ENCODE measurements at regions not wholly inside any gene's neighbourhood (a gene's known extent, or its start where the extent isn't known, plus 50 kb on each side); places are given as distances from the start of the nearest gene placed in this dataset.

- Histone ChIP-seq H3K9me3 (peaks cover 10% of the 10 kb centered on the region), H3K36me3 (no peaks in the 10 kb centered on the region), H3K27me3 (peaks cover 5% of the 10 kb centered on the region), H3K4me3 (no peak overlapping the region), H3K27ac (no peak overlapping the region), H3K4me1 (no peaks in the 10 kb centered on the region)
- TF ChIP-seq POLR2A (IDR thresholded peaks at IDR 0.05) (no peak), CTCF (IDR thresholded peaks at IDR 0.05) (no peak), POLR2AphosphoS5 (IDR thresholded peaks at IDR 0.05) (no peak), EP300 (IDR thresholded peaks at IDR 0.05) (no peak)
- DNase-seq (ENCODE audit: low spot score in 2 of 2), result no peak
- 70% methylated on average over 1 of the region's 3 CpGs for WGBS
Measured at GRCh38 chr11:116452461-116452860, 320.3 kb downstream of the BUD13 start.

- no peak for TF ChIP-seq POLR2A (IDR thresholded peaks at IDR 0.05)
- TF ChIP-seq POLR2AphosphoS5 (IDR thresholded peaks at IDR 0.05), result no peak
- TF ChIP-seq CTCF (IDR thresholded peaks at IDR 0.05), result no peak
- no peak for TF ChIP-seq EP300 (IDR thresholded peaks at IDR 0.05)
- Histone ChIP-seq H3K27me3 (no peaks in the 10 kb centered on the region), H3K9me3 (peaks cover 10% of the 10 kb centered on the region), H3K27ac (no peak overlapping the region), H3K4me3 (no peak overlapping the region), H3K4me1 (peaks cover 3% of the 10 kb centered on the region), H3K36me3 (no peaks in the 10 kb centered on the region)
- no peak for DNase-seq (ENCODE audit: low spot score in 2 of 2)
- 90% methylated on average over 1 of the region's 1 CpG for WGBS
Measured at GRCh38 chr11:116449522-116449921, 323.3 kb downstream of the BUD13 start.

GRCh38 chr11:116446048-116446941 lies 326.5 kb downstream of the BUD13 start:
- 50% methylated on average over 5 of the region's 5 CpGs for WGBS
- no peak for TF ChIP-seq CTCF (IDR thresholded peaks at IDR 0.05)
- TF ChIP-seq EP300 (IDR thresholded peaks at IDR 0.05), result no peak
- TF ChIP-seq POLR2A (IDR thresholded peaks at IDR 0.05), result no peak
- TF ChIP-seq POLR2AphosphoS5 (IDR thresholded peaks at IDR 0.05), result no peak

GRCh38 chr11:116445108-116446047 lies 327.4 kb downstream of the BUD13 start:
- peaks cover 10% of the 10 kb centered on the region for H3K9me3 ChIP-seq
- TF ChIP-seq CTCF (IDR thresholded peaks at IDR 0.05) (no peak), POLR2A (IDR thresholded peaks at IDR 0.05) (no peak), EP300 (IDR thresholded peaks at IDR 0.05) (no peak), POLR2AphosphoS5 (IDR thresholded peaks at IDR 0.05) (no peak)
- no peak for DNase-seq (ENCODE audit: low spot score in 2 of 2)
- H3K27me3 ChIP-seq, result no peaks in the 10 kb centered on the region
- no peak overlapping the region for H3K4me3 ChIP-seq
- peaks cover 3% of the 10 kb centered on the region for H3K4me1 ChIP-seq
- no peak overlapping the region for H3K27ac ChIP-seq
- H3K36me3 ChIP-seq, result no peaks in the 10 kb centered on the region
- 67% methylated on average over 6 of the region's 6 CpGs for WGBS

More at GRCh38 chr11:116446048-116446941, 326.5 kb downstream of the BUD13 start:
- no peaks in the 10 kb centered on the region for H3K27me3 ChIP-seq
- H3K27ac ChIP-seq, result no peak overlapping the region
- DNase-seq (ENCODE audit: low spot score in 2 of 2), result no peak
- peaks cover 10% of the 10 kb centered on the region for H3K9me3 ChIP-seq
- H3K4me3 ChIP-seq, result no peak overlapping the region
- H3K36me3 ChIP-seq, result no peaks in the 10 kb centered on the region
- peaks cover 3% of the 10 kb centered on the region for H3K4me1 ChIP-seq

Data from suprapubic skin (tissue), 4 donors.